HG03521 (cell line): ENCODE measurements at regions not wholly inside any gene's neighbourhood (a gene's known extent, or its start where the extent isn't known, plus 50 kb on each side); places are given as distances from the start of the nearest gene placed in this dataset.
"Not testable (repeated sequence)": the region's sequence is repeated elsewhere in the genome, so short reads cannot be mapped to it uniquely, and the experiment has no call there.

Source experiments
- ATAC-seq: cut with Tn5 transposase; IDR thresholded peaks from one replicate; pipeline ENCODE4 v1.9.1; 2021; ENCODE audit warnings: mild to moderate bottlenecking, moderate library complexity; ENCODE audit not compliant: unreplicated experiment

- ATAC-seq: no peak
Measured at GRCh38 chr4:126993351-126993750, 639.4 kb upstream of the INTU start.

GRCh38 chr4:126995235-126995634 is 637.5 kb upstream of the INTU start:
- ATAC-seq: no peak

- ATAC-seq: no peak
Measured at GRCh38 chr4:127000110-127000509, 632.6 kb upstream of the INTU start.

GRCh38 chr4:127000846-127001245 is 631.9 kb upstream of the INTU start:
- ATAC-seq: no peak

GRCh38 chr4:127001933-127002332 is 630.8 kb upstream of the INTU start:
- no peak for ATAC-seq

GRCh38 chr4:127006446-127006877 is 626.3 kb upstream of the INTU start:
- ATAC-seq: no peak

- no peak for ATAC-seq
Measured at GRCh38 chr4:127007305-127007704, 625.5 kb upstream of the INTU start.

- ATAC-seq: no peak
Measured at GRCh38 chr4:127012549-127012948, 620.2 kb upstream of the INTU start.

DNA sequence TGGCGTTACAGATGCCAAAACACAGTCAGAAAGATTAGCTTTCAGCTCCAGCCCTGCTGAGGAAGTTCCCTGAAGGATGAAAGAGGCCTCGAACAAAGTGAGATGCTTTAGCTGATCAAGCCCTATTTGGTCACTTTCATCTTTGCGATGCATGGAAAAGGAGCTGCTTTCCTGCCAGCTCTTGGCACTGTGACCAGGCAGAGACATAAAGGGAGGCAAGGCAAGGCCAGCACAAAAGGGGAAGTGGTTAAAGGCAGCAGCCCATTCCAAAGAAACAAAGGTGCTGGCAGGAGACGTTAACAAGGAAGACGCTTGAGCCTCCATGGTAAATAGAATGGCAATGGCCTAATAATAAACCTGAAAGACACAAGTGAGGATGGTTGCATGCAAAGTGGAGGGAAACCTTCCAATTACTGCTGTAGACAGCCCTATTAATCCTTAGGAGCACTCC is 617.1 kb upstream of the INTU start:
- no peak for ATAC-seq

- no peak for ATAC-seq
Measured at GRCh38 chr4:127018381-127018780, 614.4 kb upstream of the INTU start.

DNA sequence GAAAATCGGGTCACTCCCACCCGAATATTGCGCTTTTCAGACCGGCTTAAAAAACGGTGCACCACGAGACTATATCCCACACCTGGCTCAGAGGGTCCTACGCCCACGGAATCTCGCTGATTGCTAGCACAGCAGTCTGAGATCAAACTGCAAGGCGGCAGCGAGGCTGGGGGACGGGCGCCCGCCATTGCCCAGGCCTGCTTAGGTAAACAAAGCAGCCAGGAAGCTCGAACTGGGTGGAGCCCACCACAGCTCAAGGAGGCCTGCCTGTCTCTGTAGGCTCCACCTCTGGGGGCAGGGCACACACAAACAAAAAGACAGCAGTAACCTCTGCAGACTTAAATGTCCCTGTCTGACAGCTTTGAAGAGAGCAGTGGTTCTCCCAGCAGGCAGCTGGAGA is 611.9 kb upstream of the INTU start:
- not testable (repeated sequence) for ATAC-seq

DNA sequence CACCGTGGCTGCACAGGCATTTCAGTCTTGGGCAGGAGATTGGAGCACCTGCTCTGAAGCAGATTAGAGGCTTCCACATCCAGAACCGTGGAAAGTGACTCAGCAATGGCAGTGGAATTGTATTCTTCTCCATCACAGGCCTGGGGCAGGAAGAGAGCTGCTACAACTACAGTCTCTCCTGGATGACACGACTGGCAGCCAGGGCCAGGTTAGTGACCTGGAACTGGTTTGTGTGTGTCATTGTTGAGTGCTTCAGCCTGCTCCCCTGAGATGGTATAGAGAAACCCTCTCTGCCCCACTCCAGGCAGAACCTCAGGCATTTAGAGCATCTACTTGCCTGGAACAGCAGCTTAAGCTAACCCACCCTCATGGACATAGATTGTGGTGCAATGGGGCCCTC is 596.5 kb upstream of the INTU start:
- no peak for ATAC-seq

GRCh38 chr4:127045861-127046260 is 586.9 kb upstream of the INTU start:
- no peak for ATAC-seq

- no peak for ATAC-seq
Measured at GRCh38 chr4:127047930-127048329, 584.8 kb upstream of the INTU start.

GRCh38 chr4:127048376-127049044 is 584.2 kb upstream of the INTU start:
- ATAC-seq: no peak

- no peak for ATAC-seq
Measured at GRCh38 chr4:127049526-127049925, 583.2 kb upstream of the INTU start.

GRCh38 chr4:127052742-127053141 is 580.0 kb upstream of the INTU start:
- ATAC-seq: no peak

- no peak for ATAC-seq
Measured at GRCh38 chr4:127055357-127055756, 577.4 kb upstream of the INTU start.

- ATAC-seq: no peak
Measured at GRCh38 chr4:127069675-127070074, 563.1 kb upstream of the INTU start.

- ATAC-seq: no peak
Measured at GRCh38 chr4:127071443-127071842, 561.3 kb upstream of the INTU start.

DNA sequence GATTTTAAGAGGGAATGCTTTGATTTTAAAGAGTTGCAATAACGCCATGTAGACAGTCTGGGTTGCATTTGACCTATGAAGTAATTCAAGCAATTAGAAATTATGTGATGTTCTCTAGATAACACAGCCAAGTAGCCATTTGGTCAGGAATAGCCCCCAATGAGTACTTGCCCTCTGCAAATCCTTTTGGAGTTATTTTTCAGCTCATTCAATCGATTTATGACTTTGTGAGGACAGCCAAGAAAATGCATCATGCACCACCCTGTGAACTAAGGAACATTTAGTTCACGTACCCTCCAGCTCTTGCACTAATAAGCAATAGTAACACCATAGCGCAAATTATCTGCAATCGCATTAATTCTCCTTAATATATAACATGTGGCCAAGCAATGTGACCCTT is 552.6 kb upstream of the INTU start:
- ATAC-seq: no peak

- no peak for ATAC-seq
Measured at GRCh38 chr4:127081041-127081440, 551.7 kb upstream of the INTU start.

- no peak for ATAC-seq
Measured at GRCh38 chr4:127082986-127083385, 549.8 kb upstream of the INTU start.
